ENCODE measurements at regions not wholly inside any gene's neighbourhood (a gene's known extent, or its start where the extent isn't known, plus 50 kb on each side); places are given as distances from the start of the nearest gene placed in this dataset.

DNA sequence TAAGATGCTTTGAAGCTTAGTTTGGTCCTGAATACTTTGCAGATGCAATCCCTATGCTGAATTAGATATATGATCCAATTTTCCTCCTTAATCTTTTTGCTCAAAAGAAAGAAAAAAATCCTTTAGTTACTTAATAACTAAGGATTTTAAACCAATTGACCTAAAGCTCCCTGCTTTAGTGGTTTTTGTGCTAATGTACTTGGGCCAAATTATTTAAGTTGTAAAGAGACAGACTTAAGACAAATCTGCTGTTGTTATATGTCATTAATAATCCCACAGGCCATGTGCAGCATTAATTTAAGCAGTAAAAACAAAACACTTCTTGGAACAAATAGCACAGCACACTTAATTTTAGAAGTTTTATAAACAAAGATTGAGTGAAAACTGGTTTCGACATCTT, 776.1 kb upstream of the SEMA6D start:
- H3K27ac ChIP-seq, result no peak overlapping the region
- TF ChIP-seq, protein P1, sequence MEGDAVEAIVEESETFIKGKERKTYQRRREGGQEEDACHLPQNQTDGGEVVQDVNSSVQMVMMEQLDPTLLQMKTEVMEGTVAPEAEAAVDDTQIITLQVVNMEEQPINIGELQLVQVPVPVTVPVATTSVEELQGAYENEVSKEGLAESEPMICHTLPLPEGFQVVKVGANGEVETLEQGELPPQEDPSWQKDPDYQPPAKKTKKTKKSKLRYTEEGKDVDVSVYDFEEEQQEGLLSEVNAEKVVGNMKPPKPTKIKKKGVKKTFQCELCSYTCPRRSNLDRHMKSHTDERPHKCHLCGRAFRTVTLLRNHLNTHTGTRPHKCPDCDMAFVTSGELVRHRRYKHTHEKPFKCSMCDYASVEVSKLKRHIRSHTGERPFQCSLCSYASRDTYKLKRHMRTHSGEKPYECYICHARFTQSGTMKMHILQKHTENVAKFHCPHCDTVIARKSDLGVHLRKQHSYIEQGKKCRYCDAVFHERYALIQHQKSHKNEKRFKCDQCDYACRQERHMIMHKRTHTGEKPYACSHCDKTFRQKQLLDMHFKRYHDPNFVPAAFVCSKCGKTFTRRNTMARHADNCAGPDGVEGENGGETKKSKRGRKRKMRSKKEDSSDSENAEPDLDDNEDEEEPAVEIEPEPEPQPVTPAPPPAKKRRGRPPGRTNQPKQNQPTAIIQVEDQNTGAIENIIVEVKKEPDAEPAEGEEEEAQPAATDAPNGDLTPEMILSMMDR (IDR thresholded peaks at IDR 0.05), result no peak
- TF ChIP-seq POLR2A (IDR thresholded peaks at IDR 0.05), result no peak
- H3K4me3 ChIP-seq, result no peak overlapping the region
- no peaks in the 10 kb centered on the region for H3K4me1 ChIP-seq
- 56% methylated on average over 1 of the region's 1 CpG for WGBS, 2 donors
- no peak for DNase-seq
- H3K36me3 ChIP-seq, result no peaks in the 10 kb centered on the region
- no peaks in the 10 kb centered on the region for H3K9me3 ChIP-seq
- intact Hi-C loops (cut with DNase I), result no loop called here
- H3K27me3 ChIP-seq, result no peaks in the 10 kb centered on the region

DNA sequence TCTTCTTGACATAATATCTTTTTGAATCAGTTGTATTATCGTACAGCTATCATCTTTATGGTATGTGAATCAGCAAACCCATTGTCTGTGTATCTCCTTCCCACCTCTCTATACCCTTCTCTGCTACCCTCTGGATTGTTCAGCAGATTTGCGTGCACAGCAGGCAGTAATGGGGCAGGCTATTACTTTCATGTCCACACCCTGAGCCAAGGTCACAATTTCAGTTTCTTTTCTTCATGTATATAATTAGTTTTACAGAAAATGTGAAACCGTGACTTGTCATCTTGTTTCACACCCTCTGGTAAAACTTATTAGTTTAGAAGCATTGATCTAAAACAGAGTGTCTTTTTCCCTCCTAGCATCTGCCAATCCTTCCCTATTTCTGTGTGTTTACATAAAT, 770.4 kb upstream of the SEMA6D start:
- intact Hi-C loops (cut with DNase I), result no loop called here
- Histone ChIP-seq H3K27me3 (no peaks in the 10 kb centered on the region), H3K4me1 (no peaks in the 10 kb centered on the region), H3K4me3 (no peak overlapping the region), H3K36me3 (no peaks in the 10 kb centered on the region), H3K9me3 (peaks cover 0 to 4% (median 0%) of the 10 kb centered on the region in 3 donors), H3K27ac (no peak overlapping the region)
- TF ChIP-seq, protein P1 (IDR thresholded peaks at IDR 0.05), result no peak
- TF ChIP-seq POLR2A (IDR thresholded peaks at IDR 0.05), result no peak
- no peak for DNase-seq
- WGBS, 2 donors, result 75 to 84% methylated on average over 3 of the region's 3 CpGs

DNA sequence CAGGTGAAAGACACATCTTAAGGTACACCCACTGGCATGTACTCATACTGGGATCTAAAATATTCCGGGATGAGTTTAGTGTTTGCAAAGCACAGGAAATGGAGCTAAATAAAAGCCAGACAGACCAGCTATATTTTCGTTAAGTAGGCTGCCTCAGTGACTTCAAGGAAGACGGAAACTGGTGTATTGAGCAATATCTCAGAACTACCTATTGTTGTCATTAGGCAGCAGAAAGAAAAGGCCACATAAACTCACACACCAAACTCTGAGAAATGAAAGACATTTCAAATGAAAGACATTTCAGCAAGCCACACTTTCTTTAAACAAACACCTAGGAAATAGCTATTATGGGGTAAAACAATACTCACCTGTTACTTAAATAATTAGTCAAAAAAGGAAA, 761.7 kb upstream of the SEMA6D start:
- no peak for DNase-seq
- Histone ChIP-seq H3K9me3 (no peaks in the 10 kb centered on the region), H3K27ac (no peak overlapping the region), H3K4me1 (no peaks in the 10 kb centered on the region), H3K27me3 (no peaks in the 10 kb centered on the region), H3K4me3 (no peak overlapping the region), H3K36me3 (no peaks in the 10 kb centered on the region)
- TF ChIP-seq POLR2A (IDR thresholded peaks at IDR 0.05), result no peak
- 52 to 54% methylated on average over 3 of the region's 3 CpGs for WGBS, 2 donors
- intact Hi-C loops (cut with DNase I), result no loop called here

DNA sequence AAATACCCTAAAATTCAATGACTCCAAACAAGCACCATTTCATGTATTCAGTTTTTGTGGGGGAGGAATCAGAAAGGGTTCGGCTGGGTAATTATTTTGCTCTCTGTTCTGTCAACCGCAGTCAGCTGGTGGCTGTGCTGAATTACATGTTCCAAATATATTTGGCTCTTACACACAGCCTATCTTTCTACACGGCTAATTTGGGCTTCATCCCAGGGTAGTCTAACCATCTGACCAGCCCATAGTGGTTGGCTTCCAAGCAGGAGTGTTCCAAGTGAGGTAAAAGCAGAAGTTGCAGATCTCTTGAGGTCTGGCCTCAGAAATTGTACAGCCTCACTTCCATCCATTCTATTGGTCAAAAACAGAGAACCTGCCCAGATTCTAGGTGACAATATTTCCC, 760.8 kb upstream of the SEMA6D start:
- Histone ChIP-seq H3K4me3 (no peak overlapping the region), H3K27ac (no peak overlapping the region), H3K4me1 (no peaks in the 10 kb centered on the region), H3K36me3 (no peaks in the 10 kb centered on the region), H3K9me3 (no peaks in the 10 kb centered on the region), H3K27me3 (no peaks in the 10 kb centered on the region)
- no peak for DNase-seq
- intact Hi-C loops (cut with DNase I), result no loop called here
- TF ChIP-seq, protein P1 (IDR thresholded peaks at IDR 0.05), result no peak
- no peak for TF ChIP-seq POLR2A (IDR thresholded peaks at IDR 0.05)
- 62 to 68% methylated on average over 3 of the region's 3 CpGs for WGBS, 2 donors

DNA sequence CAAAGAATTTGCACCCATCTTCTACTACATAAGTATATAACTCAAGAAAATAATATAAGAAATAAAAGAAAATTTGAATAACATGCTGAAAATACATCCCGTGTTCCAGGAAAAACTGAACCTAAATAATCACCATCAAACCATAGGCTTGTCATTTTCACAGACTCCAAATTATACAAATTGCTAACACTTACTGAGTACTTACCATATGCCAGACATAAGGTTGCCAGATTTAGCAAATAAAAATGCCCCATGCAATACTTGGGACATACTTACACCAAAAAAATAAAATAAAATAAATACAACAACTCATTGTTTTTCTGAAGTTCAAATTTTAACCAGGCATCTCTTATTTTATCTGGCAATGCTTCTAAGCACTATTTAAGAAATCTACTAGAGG, 760.4 kb upstream of the SEMA6D start:
- Histone ChIP-seq H3K27ac (no peak overlapping the region), H3K4me3 (no peak overlapping the region), H3K9me3 (no peaks in the 10 kb centered on the region), H3K27me3 (no peaks in the 10 kb centered on the region), H3K4me1 (no peaks in the 10 kb centered on the region), H3K36me3 (no peaks in the 10 kb centered on the region)
- no peak for DNase-seq
- intact Hi-C loops (cut with DNase I), result no loop called here
- no peak for TF ChIP-seq POLR2A (IDR thresholded peaks at IDR 0.05)
- TF ChIP-seq, protein P1 (IDR thresholded peaks at IDR 0.05), result no peak
- 76 to 80% methylated on average over 1 of the region's 1 CpG for whole genome bisulfite sequencing, 2 donors

DNA sequence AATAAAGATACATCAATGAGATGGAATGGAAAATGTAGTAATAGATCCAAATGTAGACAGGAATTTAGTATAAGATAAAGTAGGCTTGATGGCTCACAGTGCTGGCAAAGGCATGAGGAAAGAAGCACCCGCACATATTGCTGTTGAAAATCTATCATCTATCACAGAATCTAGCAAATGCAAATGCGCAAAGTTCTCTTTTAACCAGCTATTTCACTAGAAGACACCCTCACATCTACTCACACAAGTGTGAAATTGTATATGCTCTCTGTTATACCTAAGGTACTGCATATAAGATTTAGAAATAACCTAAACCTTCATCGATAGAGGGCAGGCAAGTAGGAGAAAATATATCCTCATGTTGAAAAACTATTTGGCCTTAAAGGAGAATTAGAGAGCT, 756.7 kb upstream of the SEMA6D start:
- 86 to 87% methylated on average over 3 of the region's 3 CpGs for WGBS, 2 donors
- no peak overlapping the region for H3K4me3 ChIP-seq
- H3K36me3 ChIP-seq, result no peaks in the 10 kb centered on the region
- no peak for DNase-seq
- TF ChIP-seq, protein P1 (IDR thresholded peaks at IDR 0.05), result no peak
- TF ChIP-seq POLR2A (IDR thresholded peaks at IDR 0.05), result no peak
- H3K27ac ChIP-seq, result no peak overlapping the region
- no peaks in the 10 kb centered on the region for H3K27me3 ChIP-seq
- no peaks in the 10 kb centered on the region for H3K9me3 ChIP-seq
- H3K4me1 ChIP-seq, result no peaks in the 10 kb centered on the region
- intact Hi-C loops (cut with DNase I), result no loop called here

Measured in esophagus squamous epithelium (tissue), 5 donors.